Tibial nerve (tissue), 4 donors: ENCODE measurements at regions not wholly inside any gene's neighbourhood (a gene's known extent, or its start where the extent isn't known, plus 50 kb on each side); places are given as distances from the start of the nearest gene placed in this dataset.
A peak's percentile ranks its signal among the peaks of the same experiment; 100 is the strongest.
"Not testable (repeated sequence)": the region's sequence is repeated elsewhere in the genome, so short reads cannot be mapped to it uniquely, and the experiment has no call there.

ENCODE experiments used
- DNase-seq, 2 donors: peaks; one replicate each; pipeline ENCODE4 v3.0.0-alpha.2; 2019; ENCODE audit warnings: low spot score in 2 of 2
- H3K27ac ChIP-seq, 4 donors: fragments of 200-600 bp; sonication (generic) in 3 of 4; one replicate each; pipeline ENCODE4 v1.5.1; 2017 to 2019; ENCODE audit warnings: mild to moderate bottlenecking in 1 of 4
- H3K27me3 ChIP-seq, 2 donors: fragments of 200-600 bp; sonication (generic) in 1 of 2; one replicate each; pipeline versions ENCODE4 v1.5.1 to v1.6.0; 2017 to 2019
- H3K36me3 ChIP-seq, 3 donors: fragments of 200-600 bp; sonication (generic); one replicate each; pipeline ENCODE4 v1.5.1; 2018 to 2019
- H3K4me1 ChIP-seq, 4 donors: fragments of 200-600 bp; sonication (generic) in 3 of 4; one replicate each; pipeline ENCODE4 v1.5.1; 2017 to 2019
- H3K4me3 ChIP-seq, 4 donors: fragments of 200-600 bp; sonication (generic) in 3 of 4; one replicate each; pipeline ENCODE4 v1.5.1; 2017 to 2019; ENCODE audit warnings: mild to moderate bottlenecking in 1 of 4, moderate library complexity in 1 of 4
- H3K9me3 ChIP-seq, 4 donors: fragments of 200-600 bp; sonication (generic) in 3 of 4; one replicate each; pipeline ENCODE4 v1.5.1; 2017 to 2019
- EP300 ChIP-seq, 2 donors: sonication (generic); formaldehyde crosslinking; IDR thresholded peaks; one replicate each; pipeline ENCODE4 v1.6.1; 2017; ENCODE audit warnings: antibody characterized with exemption in 2 of 2, mild to moderate bottlenecking in 1 of 2
- POLR2A ChIP-seq, 2 donors: fragments of 450-650 bp; IDR thresholded peaks; one replicate each; pipeline ENCODE4 v1.6.1; 2017; ENCODE audit warnings: antibody characterized with exemption in 2 of 2, mild to moderate bottlenecking in 2 of 2, moderate library complexity in 2 of 2
- WGBS, 2 donors: methylation state at CpG; one replicate each; pipeline ENCODE4 v1.1.5; 2018; 5-methylcytosine and 5-hydroxymethylcytosine counted together
- TF ChIP-seq, protein P1 (sequence below), 5 experiments: fragments of 200-600 bp in 3 of 5; fragments of 450-650 bp in 2 of 5; sonication (generic) in 3 of 5; IDR thresholded peaks; one replicate each; pipeline ENCODE4 v1.5.1; 2016 to 2019; ENCODE audit warnings: antibody characterized with exemption in 5 of 5, mild to moderate bottlenecking in 3 of 5, moderate library complexity in 2 of 5

DNA sequence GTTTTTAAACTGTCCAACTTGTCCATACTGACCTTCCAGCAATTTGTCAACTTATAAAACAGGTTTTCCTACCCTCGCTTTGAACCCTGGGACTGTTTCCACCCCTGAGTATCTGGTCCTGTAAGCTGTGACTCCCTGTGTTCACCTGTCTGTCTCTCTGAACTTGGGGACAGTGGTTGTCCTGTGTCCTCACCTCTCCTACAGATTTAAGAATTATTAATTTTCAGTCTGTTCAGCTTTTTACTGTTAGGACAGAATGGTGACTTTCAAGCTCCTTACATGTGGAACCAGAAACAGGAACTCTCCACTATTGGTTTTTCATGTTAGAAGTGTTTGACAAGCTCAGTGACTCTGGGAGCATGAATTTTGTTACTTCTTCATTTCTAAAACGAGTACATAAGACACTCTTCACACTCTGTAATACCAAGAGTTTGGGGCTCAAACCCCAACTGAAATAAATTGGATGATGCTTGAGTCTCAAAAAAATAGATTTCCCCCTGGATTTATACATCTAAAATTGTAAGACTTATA lies 713.9 kb downstream of the COL12A1 start:
- Histone ChIP-seq H3K36me3 (no peaks in the 10 kb centered on the region), H3K9me3 (peaks cover 0 to 5% (median 0%) of the 10 kb centered on the region in 4 donors), H3K4me3 (no peak overlapping the region), H3K27me3 (no peaks in the 10 kb centered on the region), H3K4me1 (no peaks in the 10 kb centered on the region), H3K27ac (no peak overlapping the region)
- no peak for TF ChIP-seq POLR2A (IDR thresholded peaks at IDR 0.05)
- TF ChIP-seq, protein P1, sequence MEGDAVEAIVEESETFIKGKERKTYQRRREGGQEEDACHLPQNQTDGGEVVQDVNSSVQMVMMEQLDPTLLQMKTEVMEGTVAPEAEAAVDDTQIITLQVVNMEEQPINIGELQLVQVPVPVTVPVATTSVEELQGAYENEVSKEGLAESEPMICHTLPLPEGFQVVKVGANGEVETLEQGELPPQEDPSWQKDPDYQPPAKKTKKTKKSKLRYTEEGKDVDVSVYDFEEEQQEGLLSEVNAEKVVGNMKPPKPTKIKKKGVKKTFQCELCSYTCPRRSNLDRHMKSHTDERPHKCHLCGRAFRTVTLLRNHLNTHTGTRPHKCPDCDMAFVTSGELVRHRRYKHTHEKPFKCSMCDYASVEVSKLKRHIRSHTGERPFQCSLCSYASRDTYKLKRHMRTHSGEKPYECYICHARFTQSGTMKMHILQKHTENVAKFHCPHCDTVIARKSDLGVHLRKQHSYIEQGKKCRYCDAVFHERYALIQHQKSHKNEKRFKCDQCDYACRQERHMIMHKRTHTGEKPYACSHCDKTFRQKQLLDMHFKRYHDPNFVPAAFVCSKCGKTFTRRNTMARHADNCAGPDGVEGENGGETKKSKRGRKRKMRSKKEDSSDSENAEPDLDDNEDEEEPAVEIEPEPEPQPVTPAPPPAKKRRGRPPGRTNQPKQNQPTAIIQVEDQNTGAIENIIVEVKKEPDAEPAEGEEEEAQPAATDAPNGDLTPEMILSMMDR (IDR thresholded peaks at IDR 0.05): no peak
- no peak for TF ChIP-seq EP300 (IDR thresholded peaks at IDR 0.05)
- 82 to 84% methylated on average over 2 of the region's 2 CpGs for WGBS, 2 donors
- no peak for DNase-seq

DNA sequence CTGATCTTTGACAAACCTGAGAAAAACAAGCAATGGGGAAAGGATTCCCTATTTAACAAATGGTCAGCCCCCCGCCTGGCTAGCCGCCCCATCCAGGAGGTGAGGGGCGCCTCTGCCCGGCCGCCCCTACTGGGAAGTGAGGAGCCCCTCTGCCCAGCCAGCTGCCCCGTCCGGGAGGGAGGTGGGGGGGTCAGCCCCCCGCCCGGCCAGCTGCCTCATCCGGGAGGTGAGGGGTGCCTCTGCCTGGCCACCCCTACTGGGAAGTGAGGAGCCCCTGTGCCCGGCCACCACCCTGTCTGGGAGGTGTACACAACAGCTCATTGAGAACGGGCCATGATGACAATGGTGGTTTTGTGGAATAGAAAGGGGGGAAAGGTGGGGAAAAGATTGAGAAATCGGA lies 717.1 kb downstream of the COL12A1 start:
- H3K9me3 ChIP-seq, DNase-seq, H3K27me3 ChIP-seq, H3K36me3 ChIP-seq, H3K4me3 ChIP-seq, H3K27ac ChIP-seq, H3K4me1 ChIP-seq: not testable (repeated sequence)
- WGBS, 2 donors: 83 to 87% methylated on average over 9 to 13 of the region's 13 CpGs

DNA sequence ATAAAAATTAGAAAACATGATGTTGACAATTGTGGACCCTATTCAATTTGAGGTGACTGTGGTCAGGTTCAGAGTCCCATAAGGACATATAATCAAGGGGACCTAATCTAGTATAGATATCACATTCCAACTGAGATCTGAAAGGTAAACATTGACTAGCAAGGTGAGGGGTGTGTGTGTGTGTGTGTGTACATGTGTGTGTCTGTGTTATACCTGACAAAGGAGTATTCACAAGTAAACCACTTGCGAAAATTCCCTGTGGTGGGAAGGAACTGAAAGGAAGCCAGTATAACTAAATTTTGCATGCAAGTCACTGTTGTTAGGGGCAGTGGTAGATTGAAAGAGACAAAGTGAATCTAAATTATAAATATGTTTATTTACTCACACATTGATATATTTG lies 723.7 kb downstream of the COL12A1 start:
- Histone ChIP-seq H3K27ac (peak overlapping the region in 2 of 4 donors; percentile 3 to 63), H3K36me3 (no peaks in the 10 kb centered on the region), H3K27me3 (no peaks in the 10 kb centered on the region), H3K4me3 (no peak overlapping the region), H3K4me1 (peaks cover 0 to 13% (median 0%) of the 10 kb centered on the region in 4 donors), H3K9me3 (no peaks in the 10 kb centered on the region)
- 67 to 83% methylated on average over 1 of the region's 1 CpG for WGBS, 2 donors
- no peak for DNase-seq
- no peak for TF ChIP-seq EP300 (IDR thresholded peaks at IDR 0.05)
- TF ChIP-seq, protein P1 (IDR thresholded peaks at IDR 0.05): no peak
- TF ChIP-seq POLR2A (IDR thresholded peaks at IDR 0.05): no peak

DNA sequence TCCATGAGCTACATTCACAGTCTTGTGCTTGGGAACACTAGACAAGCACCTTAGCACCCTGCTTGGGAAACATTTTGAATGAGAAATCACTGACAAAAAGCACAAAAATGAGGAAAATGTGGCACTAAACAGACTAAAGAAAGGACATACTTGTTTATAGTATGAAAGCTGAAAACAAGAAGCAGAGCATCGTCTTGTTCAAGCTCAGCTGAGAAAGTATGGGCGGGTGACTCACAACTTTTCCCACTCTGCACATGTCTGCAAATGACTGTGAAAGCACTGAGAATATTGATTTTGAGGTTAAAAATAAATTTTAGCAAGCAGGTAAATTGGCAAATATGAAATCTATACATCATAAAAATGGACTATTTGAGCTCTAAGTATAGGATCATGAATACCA lies 725.3 kb downstream of the COL12A1 start:
- TF ChIP-seq POLR2A (IDR thresholded peaks at IDR 0.05) (no peak), EP300 (IDR thresholded peaks at IDR 0.05) (no peak)
- TF ChIP-seq, protein P1 (IDR thresholded peaks at IDR 0.05): no peak
- WGBS, 2 donors: 51 to 55% methylated on average over 2 of the region's 2 CpGs
- no peaks in the 10 kb centered on the region for H3K36me3 ChIP-seq
- H3K4me1 ChIP-seq: peaks cover 0 to 13% (median 0%) of the 10 kb centered on the region in 4 donors
- H3K27ac ChIP-seq: peak overlapping the region in 2 of 4 donors; percentile 51 to 63
- H3K9me3 ChIP-seq: no peaks in the 10 kb centered on the region
- no peaks in the 10 kb centered on the region for H3K27me3 ChIP-seq
- no peak for DNase-seq
- H3K4me3 ChIP-seq: no peak overlapping the region

DNA sequence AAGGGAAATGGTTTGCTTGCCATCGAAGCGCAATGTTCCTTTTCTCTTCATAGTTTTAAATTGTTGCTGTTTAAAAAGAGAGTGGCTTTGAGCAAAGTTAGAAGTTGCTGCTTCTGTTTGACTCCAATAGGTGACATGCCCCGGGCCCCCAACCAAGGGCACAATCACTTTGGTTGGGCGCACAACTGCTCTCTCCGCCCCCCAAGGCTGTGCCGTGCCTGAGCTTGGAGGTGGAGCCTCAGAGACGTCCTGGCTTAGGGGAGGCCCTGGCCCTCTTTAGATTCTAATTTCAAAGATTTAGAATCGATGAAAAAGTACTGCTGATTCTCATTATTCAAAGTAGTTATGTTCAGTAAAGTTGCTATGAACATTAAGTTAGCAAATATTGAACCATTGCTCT lies 725.9 kb downstream of the COL12A1 start:
- H3K4me1 ChIP-seq: peaks cover 0 to 13% (median 0%) of the 10 kb centered on the region in 4 donors
- H3K9me3 ChIP-seq: no peaks in the 10 kb centered on the region
- 84 to 88% methylated on average over 8 of the region's 8 CpGs for WGBS, 2 donors
- TF ChIP-seq POLR2A (IDR thresholded peaks at IDR 0.05) (no peak), EP300 (IDR thresholded peaks at IDR 0.05) (no peak)
- TF ChIP-seq, protein P1 (IDR thresholded peaks at IDR 0.05): no peak
- no peaks in the 10 kb centered on the region for H3K27me3 ChIP-seq
- no peak for DNase-seq
- H3K27ac ChIP-seq: peak overlapping the region in 2 of 4 donors; percentile 51 to 63
- H3K4me3 ChIP-seq: no peak overlapping the region
- no peaks in the 10 kb centered on the region for H3K36me3 ChIP-seq

DNA sequence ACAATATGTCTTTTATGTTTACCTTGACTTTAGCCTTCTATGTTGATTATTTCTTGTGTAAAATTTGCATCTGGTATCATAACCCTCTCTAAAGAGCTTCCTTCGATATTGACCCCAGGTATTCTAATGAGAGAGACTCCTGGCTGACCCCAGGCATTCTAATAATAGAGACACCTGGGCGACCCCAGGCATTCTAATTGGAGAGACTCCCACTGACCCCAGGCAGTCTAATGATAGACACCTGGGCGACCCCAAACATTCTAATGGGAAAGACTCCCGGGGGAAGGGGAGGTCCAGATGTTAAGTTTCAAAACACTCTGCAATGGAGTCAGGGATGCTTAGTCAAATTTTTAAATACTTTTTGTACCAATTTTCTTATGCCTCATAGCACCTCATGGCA lies 726.4 kb downstream of the COL12A1 start:
- H3K4me3 ChIP-seq: no peak overlapping the region
- no peak for DNase-seq
- H3K4me1 ChIP-seq: peaks cover 0 to 13% (median 0%) of the 10 kb centered on the region in 4 donors
- no peak for TF ChIP-seq EP300 (IDR thresholded peaks at IDR 0.05)
- TF ChIP-seq POLR2A (IDR thresholded peaks at IDR 0.05): no peak
- TF ChIP-seq, protein P1 (IDR thresholded peaks at IDR 0.05): no peak
- H3K36me3 ChIP-seq: no peaks in the 10 kb centered on the region
- H3K9me3 ChIP-seq: no peaks in the 10 kb centered on the region
- H3K27me3 ChIP-seq: no peaks in the 10 kb centered on the region
- peak overlapping the region in 1 of 4 donors; percentile 63 for H3K27ac ChIP-seq
- WGBS, 2 donors: 70% methylated on average over 4 of the region's 4 CpGs

DNA sequence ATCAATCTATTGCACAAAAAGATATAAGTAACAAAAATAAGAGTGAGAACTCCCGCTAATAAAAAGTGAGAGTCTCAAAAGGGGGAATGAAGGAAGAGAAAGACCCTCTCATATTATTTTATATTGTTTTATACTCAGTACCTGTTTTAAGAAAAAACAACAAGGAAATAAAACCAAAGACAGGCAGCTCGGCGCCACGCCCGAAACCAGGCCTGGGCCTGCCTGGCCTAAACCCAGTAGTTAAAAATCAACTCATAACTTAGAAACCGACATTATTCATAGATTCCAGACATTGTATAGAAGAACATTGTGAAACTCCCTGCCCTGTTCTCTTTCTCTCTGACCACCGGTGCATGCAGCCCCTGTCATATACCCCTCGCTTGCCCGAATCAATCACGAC lies 731.8 kb downstream of the COL12A1 start:
- not testable (repeated sequence) for DNase-seq, H3K36me3 ChIP-seq, H3K27me3 ChIP-seq, H3K4me1 ChIP-seq, H3K27ac ChIP-seq, H3K9me3 ChIP-seq, H3K4me3 ChIP-seq
- 95 to 97% methylated on average over 10 of the region's 10 CpGs for WGBS, 2 donors

DNA sequence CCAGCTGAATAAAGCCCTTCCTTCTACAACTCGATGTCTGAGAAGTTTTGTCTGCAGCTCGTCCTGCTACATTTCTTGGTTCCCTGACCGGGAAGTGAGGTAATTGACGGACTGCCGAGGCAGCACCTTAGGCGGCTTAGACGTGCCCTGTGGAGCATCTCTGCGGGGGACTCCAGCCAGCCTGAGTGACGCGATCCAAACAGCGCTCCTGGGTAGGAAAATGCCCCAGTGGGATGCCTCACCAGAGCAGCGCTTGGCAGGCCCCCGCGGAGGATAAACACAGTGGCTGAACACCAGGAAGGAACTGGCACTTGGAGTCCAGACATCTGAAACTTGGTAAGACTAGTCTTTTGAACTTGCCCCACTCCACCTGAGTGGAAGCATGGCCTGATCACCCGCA lies 737.3 kb downstream of the COL12A1 start:
- not testable (repeated sequence) for DNase-seq

More for the DNA sequence above, 737.3 kb downstream of the COL12A1 start:
- H3K36me3 ChIP-seq, H3K4me1 ChIP-seq, H3K27me3 ChIP-seq, H3K9me3 ChIP-seq, H3K4me3 ChIP-seq, H3K27ac ChIP-seq: not testable (repeated sequence)
- whole genome bisulfite sequencing, 2 donors: 95 to 98% methylated on average over 11 to 15 of the region's 15 CpGs
